ENCODE measurements at regions not wholly inside any gene's neighbourhood (a gene's known extent, or its start where the extent isn't known, plus 50 kb on each side); places are given as distances from the start of the nearest gene placed in this dataset.
"Not testable (repeated sequence)": the region's sequence is repeated elsewhere in the genome, so short reads cannot be mapped to it uniquely, and the experiment has no call there.

DNA sequence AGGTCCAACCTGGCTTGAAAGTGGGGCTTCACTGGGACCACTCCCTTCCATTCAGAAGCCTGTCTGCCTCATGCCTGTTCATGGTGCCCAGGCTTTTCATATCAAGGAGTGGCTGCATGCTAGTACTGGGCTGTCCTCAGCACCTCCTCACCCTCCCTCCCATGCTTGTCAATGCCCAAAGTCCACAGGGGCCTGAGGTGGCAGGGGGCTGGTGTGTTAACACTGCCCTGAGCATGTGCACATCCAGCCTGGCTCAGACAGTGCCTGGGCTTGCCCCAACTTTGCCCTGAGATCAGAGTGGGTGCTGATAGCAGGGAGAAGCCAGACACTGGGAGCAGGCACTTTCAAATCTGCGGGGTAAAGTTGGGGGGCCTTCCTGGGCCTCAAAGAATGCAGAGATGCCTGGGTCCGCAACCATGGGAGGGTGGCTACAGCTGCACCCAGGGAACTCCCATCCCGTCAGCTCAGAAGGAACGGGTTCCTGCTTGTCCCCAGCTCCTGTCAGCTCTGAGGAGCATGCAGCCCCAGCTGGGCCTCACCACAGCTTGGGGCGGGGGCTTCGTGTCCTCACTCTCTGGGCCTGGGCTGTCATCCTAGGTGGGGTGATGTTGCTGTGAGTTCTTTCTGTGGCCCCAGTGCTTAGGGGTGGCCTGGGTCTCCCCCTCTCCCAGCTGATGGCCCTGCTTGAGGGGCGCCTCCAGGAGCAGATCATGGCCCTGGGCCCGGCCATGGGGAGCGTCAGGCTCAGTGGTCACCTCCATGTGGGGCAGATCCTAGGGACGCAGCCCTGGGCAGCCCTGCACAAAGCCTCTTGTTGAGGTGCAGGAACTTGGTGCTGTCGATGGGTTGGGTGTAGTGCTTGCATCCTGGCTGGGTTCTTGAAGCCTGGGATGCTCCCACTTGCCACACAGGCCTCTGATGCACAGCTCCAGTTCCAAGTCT lies 830.6 kb upstream of the SLITRK5 start:
- no peak for FAIRE-seq
- no peak for DNase-seq (ENCODE audit: low spot score)

DNA sequence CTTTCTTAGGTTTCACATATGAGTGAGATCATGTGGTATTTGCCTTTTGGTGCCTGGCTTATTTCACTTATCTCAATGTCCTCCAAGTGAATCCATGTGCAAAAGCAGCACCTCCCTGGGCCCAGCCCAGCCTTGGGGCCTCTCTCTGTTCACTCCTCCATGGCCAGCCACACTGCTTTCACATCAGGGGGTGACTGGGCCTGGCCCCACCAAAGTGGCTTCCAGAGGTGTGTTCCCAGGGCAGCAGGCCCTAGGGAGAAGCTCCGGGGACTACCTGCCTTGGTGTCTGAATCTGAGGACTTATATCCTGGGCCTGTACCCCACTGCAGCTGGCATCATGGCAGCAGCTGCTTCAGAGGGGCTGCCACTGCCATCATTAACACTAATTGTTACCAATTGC lies 829.9 kb upstream of the SLITRK5 start:
- DNase-seq (ENCODE audit: low spot score) (no peak), FAIRE-seq (no peak)

DNA sequence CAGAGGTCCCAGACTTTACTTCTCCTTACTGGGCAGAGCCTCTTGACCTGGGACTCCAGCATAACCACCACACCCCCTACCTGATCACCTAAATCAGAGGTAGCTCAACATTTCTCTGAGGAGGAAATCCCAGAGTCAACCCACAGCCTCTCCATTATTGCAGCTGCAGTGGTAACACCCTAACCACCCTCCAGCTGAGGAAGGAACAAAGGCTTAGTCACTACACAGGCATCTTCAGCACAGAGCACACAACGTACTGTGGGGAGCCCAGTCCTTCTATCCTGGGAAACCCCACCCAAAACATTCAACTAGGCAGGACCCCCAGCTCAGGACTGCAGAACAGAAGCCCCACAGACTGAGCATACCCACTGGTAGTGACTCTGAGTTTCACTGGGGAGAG lies 824.7 kb upstream of the SLITRK5 start:
- FAIRE-seq: no peak
- DNase-seq (ENCODE audit: low spot score): no peak

DNA sequence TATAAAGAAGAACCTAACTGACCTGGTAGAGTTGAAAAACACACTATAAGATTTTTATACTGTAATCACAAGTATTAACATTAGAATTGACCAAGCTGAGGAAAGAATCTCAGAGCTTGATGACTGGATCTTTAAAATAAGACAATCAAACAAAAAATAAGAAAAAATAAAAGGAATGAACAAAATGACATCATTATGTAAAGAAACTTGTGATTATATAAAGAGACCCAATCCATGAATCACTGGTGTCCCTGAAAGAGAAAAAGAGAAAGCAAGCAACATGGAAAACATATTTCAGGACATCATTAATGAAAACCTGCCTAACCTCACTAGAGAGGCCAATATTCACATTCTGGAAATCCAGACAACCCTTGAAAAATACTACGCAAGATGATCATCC lies 822.5 kb upstream of the SLITRK5 start:
- no peak for FAIRE-seq
- DNase-seq (ENCODE audit: low spot score): no peak

DNA sequence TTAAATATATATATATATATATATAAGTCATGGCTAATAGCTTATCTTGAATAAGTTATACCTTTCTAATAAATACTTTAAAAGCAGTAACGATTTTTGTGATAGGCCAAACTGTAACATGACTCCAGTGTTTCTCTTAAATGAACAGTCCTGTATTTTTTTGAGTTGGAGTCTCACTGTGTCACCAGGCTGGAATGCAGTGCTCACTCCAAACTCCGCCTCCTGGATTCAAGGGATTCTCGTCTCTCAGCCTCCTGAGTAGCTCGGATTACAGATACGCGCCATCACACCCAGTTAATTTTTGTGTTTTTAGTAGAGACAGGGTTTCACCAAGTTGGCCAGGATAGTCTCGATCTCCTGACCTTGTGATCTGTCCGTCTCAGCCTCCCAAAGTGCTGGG lies 814.2 kb upstream of the SLITRK5 start:
- DNase-seq (ENCODE audit: low spot score) (no peak), FAIRE-seq (no peak)

DNA sequence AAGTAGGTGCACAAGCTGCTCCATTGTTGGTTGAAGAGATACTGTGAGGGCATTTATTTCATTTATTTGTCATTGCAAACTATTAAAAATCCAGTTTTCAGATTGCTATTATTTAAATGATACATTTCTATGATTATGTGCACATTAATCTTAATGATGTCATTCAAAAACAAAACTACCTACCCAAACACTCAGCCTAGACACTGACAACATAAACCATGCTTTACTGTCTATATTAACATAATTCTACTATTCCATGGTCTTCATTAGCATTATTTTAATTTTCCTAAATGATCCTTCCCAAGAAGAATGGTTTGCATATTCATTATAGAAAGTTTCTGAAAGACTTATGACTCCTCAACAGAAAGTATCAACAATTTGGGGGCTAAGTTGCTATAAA lies 813.0 kb upstream of the SLITRK5 start:
- no peak for DNase-seq (ENCODE audit: low spot score)
- no peak for FAIRE-seq

DNA sequence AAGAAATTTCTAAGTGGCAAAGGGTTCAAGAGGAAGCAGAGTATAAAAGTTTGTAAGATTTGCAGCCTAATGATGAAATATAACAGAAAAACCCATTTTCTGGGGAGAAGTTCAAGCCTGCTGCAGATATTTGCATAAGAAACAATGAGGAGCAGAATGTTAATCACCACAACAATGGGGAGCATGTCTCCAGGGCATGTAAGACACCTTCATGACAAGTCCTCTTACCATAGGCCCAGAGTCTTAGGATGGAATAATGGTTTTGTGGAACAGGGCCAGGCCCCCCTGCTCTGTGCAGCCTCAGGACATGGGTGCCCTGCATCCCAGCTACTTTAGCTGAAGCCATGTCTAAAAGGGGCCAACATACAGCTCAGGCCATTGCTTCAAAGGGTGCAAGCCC lies 809.0 kb upstream of the SLITRK5 start:
- DNase-seq (ENCODE audit: low spot score): no peak
- no peak for FAIRE-seq

DNA sequence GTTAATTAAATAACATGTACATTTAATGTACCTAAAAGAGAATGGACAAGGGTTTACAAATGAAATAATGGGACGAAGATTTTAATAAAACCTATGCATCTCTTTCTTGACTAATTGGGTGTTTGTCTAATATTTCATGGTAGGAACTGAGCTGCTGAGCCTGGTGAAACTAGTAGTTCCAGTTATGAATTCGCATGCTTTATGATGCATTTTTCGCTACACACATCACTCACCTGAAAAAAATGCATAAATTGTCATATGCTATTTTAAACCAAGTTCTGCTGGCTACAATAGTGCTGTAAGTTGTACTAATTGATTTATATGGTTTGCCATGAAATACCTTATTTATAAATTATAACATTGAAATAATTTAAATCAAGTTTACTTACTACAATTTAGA lies 806.8 kb upstream of the SLITRK5 start:
- FAIRE-seq (no peak), DNase-seq (ENCODE audit: low spot score) (no peak)

DNA sequence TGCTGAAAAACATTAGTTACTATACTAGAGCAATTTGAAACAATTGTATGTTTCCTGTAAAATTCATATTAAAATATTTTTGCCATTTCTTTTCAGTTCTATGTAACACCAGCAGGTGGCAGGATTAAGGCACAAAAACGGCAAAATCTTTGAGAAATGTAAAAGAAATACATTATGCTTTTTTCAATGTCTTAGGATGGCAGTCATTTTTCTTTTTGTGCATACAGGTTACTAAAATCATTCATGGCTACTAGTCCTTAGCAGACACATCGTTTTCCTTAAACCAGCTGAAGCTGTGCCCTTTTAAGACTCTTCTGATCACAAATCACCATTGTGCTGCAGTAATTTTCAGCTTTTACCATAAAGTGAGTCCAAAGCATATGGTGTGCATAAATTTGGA lies 800.7 kb upstream of the SLITRK5 start:
- no peak for DNase-seq (ENCODE audit: low spot score)
- FAIRE-seq: peak; percentile 79

DNA sequence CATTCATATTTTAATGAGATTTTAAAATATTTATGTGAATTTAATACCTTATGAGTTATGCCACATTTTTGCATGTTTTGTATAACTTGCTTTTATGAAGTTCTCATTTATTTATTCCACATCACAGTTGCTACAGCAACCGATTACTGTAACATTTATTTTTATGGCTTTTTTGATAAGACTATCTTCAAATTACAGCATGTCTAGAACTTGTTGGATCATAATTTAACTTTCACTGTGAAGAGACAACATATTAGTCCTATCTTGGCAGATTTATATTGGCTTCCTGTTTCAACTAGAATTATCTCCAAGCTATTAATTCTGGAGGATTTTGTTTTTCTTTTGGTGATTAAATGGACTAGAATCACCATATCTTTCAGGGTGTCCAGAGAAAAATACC lies 793.7 kb upstream of the SLITRK5 start:
- no peak for FAIRE-seq
- DNase-seq (ENCODE audit: low spot score): no peak

DNA sequence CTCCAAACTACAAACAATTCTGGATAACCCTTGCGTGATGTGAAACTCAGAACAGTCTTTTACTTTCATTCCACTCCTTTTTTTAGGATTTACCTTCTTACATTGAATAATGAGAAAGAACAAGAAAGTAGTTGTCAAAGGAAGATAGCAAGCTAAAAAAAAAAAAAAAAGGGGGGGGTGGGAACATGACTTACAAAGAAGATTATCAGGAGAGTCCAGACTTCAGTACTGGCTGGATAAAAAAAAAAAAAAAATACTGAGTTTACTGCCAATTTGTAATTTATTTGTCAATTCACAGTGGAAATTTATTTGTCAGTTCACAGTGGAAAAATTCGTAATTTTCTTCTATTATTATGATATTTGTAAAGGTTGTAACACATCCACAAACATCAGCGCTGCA lies 792.4 kb upstream of the SLITRK5 start:
- FAIRE-seq (no peak), DNase-seq (ENCODE audit: low spot score) (no peak)

DNA sequence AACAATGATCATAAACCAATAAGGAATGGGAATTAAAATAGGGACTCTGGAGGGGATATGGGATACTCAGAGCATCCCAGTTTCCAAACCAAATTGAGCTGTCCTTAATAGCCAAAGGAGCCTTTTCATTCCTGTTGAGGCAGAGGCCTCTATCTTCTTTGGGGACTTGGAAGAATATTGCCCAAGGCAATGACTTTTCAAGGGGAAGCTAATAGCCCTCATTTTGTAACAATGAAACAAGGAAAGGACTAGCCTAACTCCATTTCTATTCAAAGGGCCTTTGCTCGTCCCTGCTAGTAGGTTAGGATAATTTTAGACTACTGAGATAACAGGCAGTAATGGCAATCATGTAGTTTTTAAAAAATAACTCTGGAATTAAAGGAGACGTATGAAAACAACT lies 789.8 kb upstream of the SLITRK5 start:
- no peak for FAIRE-seq
- DNase-seq (ENCODE audit: low spot score): no peak

DNA sequence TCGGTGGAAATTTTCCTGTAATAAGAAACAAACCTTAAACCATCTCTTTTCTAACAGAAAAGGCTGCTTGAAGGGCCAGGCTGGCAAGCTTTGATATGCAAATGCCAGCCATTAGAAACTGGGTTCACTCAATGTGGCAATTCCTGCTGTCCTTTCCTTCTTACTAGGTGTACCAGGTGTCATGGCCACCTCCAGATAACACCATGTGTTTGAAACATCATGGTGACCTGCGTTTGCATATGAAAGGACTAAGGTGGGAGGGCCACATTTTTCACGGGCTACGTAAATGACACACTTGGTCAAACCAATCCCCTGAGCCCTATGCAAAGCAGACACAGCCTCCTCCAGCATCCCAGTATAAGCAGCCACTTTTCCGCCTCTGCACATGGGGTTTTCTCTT lies 789.1 kb upstream of the SLITRK5 start:
- DNase-seq (ENCODE audit: low spot score) (no peak), FAIRE-seq (no peak)

DNA sequence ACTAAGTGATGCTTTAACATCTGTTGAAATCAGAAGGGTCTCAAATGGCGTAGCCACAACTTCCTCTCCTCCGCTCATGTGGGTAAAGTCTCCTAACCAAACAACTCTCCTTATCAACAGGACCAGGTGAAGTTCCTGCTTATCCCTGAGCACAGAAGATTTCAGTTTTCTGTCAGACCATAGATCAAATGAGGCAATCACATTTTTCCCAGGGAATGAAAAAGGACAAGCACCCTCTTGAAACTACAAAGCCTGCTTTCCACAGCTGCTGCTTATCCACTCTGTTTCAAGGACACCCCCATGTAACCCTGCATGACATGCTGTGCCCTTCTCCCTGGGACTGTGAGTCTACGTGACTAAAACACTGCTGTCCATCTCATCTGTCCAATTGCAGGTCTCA lies 788.3 kb upstream of the SLITRK5 start:
- DNase-seq (ENCODE audit: low spot score): no peak
- no peak for FAIRE-seq

DNA sequence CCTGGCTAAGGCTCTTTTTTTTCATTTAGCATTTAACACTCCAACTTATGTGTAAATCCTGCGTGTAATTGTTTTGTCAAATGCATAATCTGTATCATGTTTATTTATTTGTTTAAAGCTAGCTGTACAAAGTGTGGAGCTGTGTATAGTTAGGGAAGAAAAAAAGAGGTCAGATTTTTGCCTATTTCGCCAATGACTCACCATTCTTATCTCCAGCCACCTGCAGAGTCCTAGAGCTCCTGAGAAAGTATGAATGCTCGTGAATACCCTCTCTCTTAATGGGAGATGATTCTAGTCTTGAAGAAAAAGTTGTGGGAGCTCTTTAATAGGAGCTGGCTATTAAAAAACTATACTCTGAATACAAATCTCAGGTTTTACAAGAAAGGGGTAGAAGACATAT lies 778.8 kb upstream of the SLITRK5 start:
- no peak for FAIRE-seq
- no peak for DNase-seq (ENCODE audit: low spot score)

DNA sequence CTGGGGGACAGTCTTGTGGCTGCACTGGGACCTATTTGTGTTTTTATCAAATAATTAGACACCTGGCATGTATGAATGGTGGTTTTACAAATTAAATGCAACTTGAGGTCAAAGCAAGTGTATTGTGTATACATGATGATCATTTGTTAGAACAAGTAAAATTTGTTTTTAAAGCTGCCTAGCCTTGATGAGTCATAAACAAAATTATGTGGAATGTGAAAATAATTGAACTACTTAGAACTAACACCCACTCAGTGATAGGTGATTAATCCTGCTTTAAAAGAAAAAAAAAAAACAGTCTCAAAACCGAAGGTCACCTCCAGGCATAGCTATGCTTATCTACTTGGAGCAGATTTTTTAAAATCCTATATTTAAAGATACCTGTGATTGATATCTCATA lies 770.3 kb upstream of the SLITRK5 start:
- DNase-seq (ENCODE audit: low spot score) (no peak), FAIRE-seq (no peak)

DNA sequence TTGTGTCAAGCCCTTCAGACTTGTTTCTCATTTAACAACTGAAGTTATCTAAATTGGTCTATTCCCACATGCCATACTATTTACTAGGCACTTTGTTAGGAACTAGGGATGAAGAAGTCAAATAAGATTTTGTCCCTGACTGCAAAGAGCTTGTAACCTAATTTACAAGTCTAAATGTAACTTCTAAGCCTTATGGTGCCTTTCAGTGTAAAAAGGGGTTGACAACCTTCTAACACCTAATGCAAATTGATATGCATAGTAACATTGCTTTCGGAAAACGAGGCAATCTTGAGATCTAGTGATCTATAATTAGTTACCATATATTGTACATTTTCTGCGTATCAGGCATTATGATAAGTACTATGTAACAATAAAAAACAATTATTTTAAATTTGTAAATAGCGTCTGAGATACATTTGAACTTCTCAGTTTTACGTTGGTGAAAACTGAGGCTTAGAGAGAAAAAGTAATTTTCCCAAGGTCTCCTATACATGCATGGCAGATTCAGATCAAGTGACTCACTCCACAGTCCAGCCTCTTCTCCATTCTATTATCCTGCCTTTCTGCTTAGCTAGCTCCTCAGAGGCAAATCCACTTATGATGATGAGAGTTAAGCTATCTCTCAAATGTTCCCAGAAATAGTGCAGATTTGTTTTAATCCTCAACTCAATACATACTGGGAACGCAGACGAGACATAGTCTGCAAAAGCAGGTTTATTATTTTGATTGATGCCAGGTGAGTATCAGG lies 764.9 kb upstream of the SLITRK5 start:
- FAIRE-seq (no peak), DNase-seq (ENCODE audit: low spot score) (no peak)

DNA sequence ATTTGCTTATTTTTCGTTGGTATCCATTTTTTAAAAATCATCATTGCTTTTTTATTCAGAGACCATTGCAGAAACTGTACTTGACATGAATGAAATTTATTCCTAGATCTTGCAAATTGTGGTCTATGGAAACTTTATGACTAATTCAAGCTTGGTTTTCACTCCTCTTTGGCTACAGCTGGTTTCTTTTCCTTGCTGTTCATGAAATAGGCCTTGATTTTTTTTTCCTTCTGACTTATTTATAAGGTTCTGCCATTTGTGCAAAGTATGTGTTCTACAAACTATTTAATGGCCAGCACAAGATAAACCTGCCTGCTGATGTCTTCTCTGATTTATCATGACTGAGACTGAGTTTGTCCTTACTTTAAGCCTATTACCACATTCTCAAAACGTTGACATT lies 764.0 kb upstream of the SLITRK5 start:
- FAIRE-seq (peak; percentile 2), DNase-seq (ENCODE audit: low spot score) (no peak)

DNA sequence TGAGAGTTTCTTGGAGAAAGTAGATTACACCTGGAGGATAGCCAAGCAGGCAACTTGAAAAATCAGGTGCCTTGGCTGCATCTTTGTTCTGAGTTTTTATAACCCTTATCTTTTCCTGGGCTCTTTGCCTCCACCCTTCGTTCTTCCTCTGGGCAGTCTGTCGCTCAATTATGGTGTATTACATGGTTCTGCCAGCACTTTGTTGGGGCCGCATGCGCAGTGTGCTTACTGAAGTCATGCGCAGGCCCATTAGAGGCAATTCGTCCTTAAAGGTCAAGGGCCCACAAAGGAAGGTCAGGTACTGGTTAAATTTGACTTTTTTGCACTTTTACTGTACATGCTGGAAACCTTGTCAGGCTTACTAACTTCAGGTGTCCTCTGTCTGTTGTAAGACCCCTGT lies 761.9 kb upstream of the SLITRK5 start:
- DNase-seq (ENCODE audit: low spot score): no peak
- no peak for FAIRE-seq

DNA sequence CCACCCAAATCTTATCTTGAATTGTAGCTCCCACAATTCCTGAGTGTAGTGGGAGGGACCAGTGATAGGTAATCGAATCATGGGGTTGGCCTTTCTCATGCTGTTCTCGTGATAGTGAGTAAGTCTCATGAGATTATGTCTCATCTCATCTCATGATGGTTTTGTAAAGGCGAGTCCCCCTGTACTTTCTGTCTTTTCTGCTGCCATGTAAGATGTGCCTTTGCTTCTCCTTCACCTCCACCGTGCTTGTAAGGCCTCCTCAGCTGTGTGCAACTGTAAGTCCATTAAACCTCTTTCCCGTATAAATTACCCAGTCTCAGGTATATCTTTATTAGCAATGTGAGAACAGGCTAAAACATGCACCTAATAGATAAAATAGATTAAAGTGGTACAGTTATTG lies 756.4 kb upstream of the SLITRK5 start:
- FAIRE-seq (no peak), DNase-seq (ENCODE audit: low spot score) (no peak)

DNA sequence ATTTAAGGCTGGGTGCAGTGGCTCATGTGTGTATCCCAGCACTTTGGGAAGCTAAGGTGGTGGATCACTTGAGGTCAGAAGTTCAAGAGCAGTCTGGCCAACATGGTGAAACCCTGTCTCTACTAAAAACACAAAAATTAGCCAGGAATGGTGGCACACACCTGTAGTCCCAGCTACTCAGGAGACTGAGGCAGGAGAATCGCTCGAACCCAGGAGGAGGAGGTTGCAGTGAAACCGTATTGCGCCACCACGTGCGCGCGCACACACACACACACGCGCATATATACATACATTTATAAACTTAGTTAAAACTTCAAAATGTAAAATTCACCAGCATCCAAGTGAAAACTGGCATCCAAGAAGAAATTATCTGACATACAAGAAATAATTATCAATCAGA lies 753.7 kb upstream of the SLITRK5 start:
- FAIRE-seq; DNase-seq (ENCODE audit: low spot score): not testable (repeated sequence)

DNA sequence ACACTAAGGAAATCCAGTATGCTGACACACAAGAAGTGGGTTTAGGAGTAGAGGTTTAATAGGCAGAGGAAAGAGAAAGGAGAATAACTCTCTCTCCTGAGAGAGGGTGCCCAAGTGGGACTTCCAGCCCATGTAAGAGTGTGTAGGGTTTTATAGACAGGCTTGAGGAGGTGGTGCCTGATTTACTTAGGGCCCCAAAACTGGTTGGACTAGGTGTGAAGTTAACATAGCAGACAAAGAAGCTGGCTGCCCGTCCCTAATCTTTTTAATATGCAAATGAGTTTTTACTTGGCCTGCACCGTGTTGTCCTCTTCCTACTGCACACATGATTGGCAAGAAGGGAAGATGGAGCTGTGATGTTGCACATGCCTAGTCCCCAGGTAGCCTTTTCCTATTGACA lies 752.5 kb upstream of the SLITRK5 start:
- no peak for FAIRE-seq
- DNase-seq (ENCODE audit: low spot score): no peak

DNA sequence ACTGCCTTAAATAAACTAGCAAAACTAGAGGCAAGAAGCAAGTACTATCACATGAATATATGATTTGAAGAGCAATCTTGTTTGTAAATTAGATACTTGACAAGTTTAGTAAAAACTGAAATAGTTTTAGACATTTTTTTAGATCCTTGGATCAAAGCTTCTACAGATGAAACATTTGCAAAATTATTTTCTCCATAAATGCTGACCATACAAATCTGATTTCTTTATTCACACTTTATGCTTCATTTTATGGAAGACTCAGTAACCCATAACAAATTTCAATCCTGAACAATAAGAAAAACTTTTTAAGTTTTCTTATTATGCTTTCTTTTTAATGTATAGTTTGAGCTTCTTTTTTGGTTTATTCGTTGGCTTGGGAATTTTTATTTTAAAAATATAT lies 750.2 kb upstream of the SLITRK5 start:
- no peak for FAIRE-seq
- DNase-seq (ENCODE audit: low spot score): no peak
